ENCODE measurements at regions not wholly inside any gene's neighbourhood (a gene's known extent, or its start where the extent isn't known, plus 50 kb on each side); places are given as distances from the start of the nearest gene placed in this dataset.

DNA sequence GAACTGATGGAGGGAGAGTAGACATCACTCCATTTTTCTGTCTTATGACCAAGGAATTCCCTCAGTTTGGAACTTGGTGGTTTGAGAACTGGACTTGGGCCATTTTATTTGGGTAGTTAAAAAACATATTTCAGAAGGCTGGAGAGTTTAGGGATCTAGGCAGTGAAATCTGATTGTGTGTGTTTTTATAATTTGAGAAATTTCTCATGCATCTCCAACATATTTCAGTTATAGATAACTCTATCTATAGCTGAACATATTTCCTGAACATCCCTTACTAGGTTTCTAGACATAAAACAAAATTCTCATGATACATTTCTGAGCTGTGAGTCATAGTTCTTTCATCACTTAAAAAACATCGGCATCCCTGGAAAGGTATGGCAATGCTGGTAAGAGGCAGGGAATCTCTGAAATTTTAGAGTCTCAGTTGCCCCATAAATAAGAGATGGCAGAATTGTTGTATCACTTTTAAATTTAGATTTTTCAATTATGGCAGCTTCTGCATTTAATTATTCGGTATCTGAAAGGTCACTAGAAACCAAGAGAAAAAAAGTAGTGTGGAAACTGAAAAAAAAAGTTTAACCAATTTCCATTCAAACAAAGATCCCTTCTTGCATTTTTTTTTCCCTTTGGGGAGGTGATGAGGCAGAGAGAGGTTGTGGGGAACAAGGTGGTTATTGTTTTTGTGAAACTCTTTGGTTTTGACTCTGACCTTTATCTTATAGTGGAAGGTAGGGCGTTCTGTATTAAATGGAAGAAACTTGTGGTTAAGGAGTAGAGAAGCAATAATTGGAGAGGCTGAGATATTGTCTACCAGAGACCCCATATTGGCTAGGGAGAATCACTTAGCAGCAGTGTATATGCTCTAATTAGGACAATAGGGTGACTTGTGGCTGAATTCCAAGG, 102.9 kb downstream of the FASLG start:
- no peaks in the 10 kb centered on the region for H3K36me3 Mint-ChIP-seq

GRCh38 chr1:172763057-172763456, 104.2 kb downstream of the FASLG start:
- TF ChIP-seq EZH2phosphoT487 (IDR thresholded peaks at IDR 0.05) (no peak), EZH2 (IDR thresholded peaks at IDR 0.05) (no peak)
- TF ChIP-seq, protein P1, sequence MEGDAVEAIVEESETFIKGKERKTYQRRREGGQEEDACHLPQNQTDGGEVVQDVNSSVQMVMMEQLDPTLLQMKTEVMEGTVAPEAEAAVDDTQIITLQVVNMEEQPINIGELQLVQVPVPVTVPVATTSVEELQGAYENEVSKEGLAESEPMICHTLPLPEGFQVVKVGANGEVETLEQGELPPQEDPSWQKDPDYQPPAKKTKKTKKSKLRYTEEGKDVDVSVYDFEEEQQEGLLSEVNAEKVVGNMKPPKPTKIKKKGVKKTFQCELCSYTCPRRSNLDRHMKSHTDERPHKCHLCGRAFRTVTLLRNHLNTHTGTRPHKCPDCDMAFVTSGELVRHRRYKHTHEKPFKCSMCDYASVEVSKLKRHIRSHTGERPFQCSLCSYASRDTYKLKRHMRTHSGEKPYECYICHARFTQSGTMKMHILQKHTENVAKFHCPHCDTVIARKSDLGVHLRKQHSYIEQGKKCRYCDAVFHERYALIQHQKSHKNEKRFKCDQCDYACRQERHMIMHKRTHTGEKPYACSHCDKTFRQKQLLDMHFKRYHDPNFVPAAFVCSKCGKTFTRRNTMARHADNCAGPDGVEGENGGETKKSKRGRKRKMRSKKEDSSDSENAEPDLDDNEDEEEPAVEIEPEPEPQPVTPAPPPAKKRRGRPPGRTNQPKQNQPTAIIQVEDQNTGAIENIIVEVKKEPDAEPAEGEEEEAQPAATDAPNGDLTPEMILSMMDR (IDR thresholded peaks at IDR 0.05): no peak
- H3F3A ChIP-seq (ENCODE audit: low read depth): no peaks in the 10 kb centered on the region
- H4K20me1 ChIP-seq (ENCODE audit: low read depth): no peaks in the 10 kb centered on the region
- no peaks in the 10 kb centered on the region for H3K27me3 ChIP-seq
- no peak overlapping the region for H2AFZ ChIP-seq (replicated peaks)
- no peaks in the 10 kb centered on the region for H3K4me1 ChIP-seq
- H3K79me2 ChIP-seq (ENCODE audit: low read depth): no peaks in the 10 kb centered on the region
- H3K4me1 Mint-ChIP-seq: no peaks in the 10 kb centered on the region
- no peak overlapping the region for H3K9ac ChIP-seq
- H3K4me3 ChIP-seq: no peak overlapping the region
- no peak overlapping the region for H3K27ac Mint-ChIP-seq
- H3K27me3 Mint-ChIP-seq (ENCODE audit: insufficient read depth, low read depth): no peaks in the 10 kb centered on the region
- H3K4me3 Mint-ChIP-seq: no peak overlapping the region
- no peak overlapping the region for H3K4me2 ChIP-seq
- no peaks in the 10 kb centered on the region for H3K36me3 ChIP-seq
- no peaks in the 10 kb centered on the region for H3K9me3 Mint-ChIP-seq
- no peak for DNase-seq (ENCODE audit: low spot score)
- H3K9me3 ChIP-seq (ENCODE audit: low read depth): no peaks in the 10 kb centered on the region
- H3K27ac ChIP-seq: no peak overlapping the region
- no peaks in the 10 kb centered on the region for H3K36me3 Mint-ChIP-seq

More for the DNA sequence above, 102.9 kb downstream of the FASLG start:
- Mint-ChIP-seq H3K9me3 (no peaks in the 10 kb centered on the region), H3K27me3 (ENCODE audit: insufficient read depth, low read depth) (no peaks in the 10 kb centered on the region), H3K4me3 (no peak overlapping the region), H3K4me1 (no peaks in the 10 kb centered on the region), H3K27ac (no peak overlapping the region)
- TF ChIP-seq EZH2 (IDR thresholded peaks at IDR 0.05) (no peak), EZH2phosphoT487 (IDR thresholded peaks at IDR 0.05) (no peak)
- TF ChIP-seq, protein P1 (IDR thresholded peaks at IDR 0.05): no peak
- Histone ChIP-seq H3K27me3 (no peaks in the 10 kb centered on the region), H3K79me2 (ENCODE audit: low read depth) (no peaks in the 10 kb centered on the region), H3K9me3 (ENCODE audit: low read depth) (no peaks in the 10 kb centered on the region), H3F3A (ENCODE audit: low read depth) (no peaks in the 10 kb centered on the region), H2AFZ (replicated peaks) (no peak overlapping the region), H4K20me1 (ENCODE audit: low read depth) (no peaks in the 10 kb centered on the region), H3K4me2 (no peak overlapping the region), H3K27ac (no peak overlapping the region), H3K4me1 (no peaks in the 10 kb centered on the region), H3K4me3 (no peak overlapping the region), H3K36me3 (no peaks in the 10 kb centered on the region), H3K9ac (no peak overlapping the region)
- no peak for DNase-seq (ENCODE audit: low spot score)

DNA sequence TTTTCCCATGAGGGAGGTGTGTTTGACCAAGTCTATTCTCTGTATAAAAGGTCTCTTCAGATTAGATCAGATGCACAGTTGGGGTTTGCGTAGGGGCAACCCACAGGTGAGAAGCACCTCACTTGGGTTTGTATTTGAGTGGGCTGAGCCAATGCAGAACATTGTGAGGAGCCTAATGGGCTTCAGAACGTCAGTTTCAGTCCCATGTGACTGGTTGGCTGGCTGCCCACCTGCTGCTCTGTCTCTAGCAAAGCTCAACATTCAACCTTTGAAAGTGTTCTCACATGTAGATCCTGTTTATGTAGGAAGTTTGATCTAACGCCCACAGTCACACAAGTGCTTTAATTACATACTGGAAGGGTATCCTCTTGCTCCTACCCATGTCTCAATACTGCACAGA, 105.5 kb downstream of the FASLG start:
- Mint-ChIP-seq H3K27ac (no peak overlapping the region), H3K4me1 (no peaks in the 10 kb centered on the region)

More for the DNA sequence above, 105.5 kb downstream of the FASLG start:
- Histone ChIP-seq H3K9ac (no peak overlapping the region), H3K4me3 (no peak overlapping the region), H3K27ac (no peak overlapping the region), H3K4me1 (no peaks in the 10 kb centered on the region), H3K36me3 (no peaks in the 10 kb centered on the region), H3K79me2 (ENCODE audit: low read depth) (no peaks in the 10 kb centered on the region), H2AFZ (replicated peaks) (no peak overlapping the region), H4K20me1 (ENCODE audit: low read depth) (no peaks in the 10 kb centered on the region), H3K9me3 (ENCODE audit: low read depth) (no peaks in the 10 kb centered on the region), H3K4me2 (no peak overlapping the region), H3K27me3 (no peaks in the 10 kb centered on the region), H3F3A (ENCODE audit: low read depth) (no peaks in the 10 kb centered on the region)
- Mint-ChIP-seq H3K27me3 (ENCODE audit: insufficient read depth, low read depth) (no peaks in the 10 kb centered on the region), H3K36me3 (no peaks in the 10 kb centered on the region), H3K9me3 (no peaks in the 10 kb centered on the region), H3K4me3 (no peak overlapping the region)
- TF ChIP-seq EZH2 (IDR thresholded peaks at IDR 0.05): no peak
- no peak for TF ChIP-seq EZH2phosphoT487 (IDR thresholded peaks at IDR 0.05)
- TF ChIP-seq, protein P1 (IDR thresholded peaks at IDR 0.05): no peak
- no peak for DNase-seq (ENCODE audit: low spot score)
